NCI-H1092 (cell line): ENCODE measurements at regions not wholly inside any gene's neighbourhood (a gene's known extent, or its start where the extent isn't known, plus 50 kb on each side); places are given as distances from the start of the nearest gene placed in this dataset.
A peak's percentile ranks its signal among the peaks of the same experiment; 100 is the strongest.

Experiments used
- DNase-seq: peaks from one replicate; lab custom pipeline; 2025; lab: John Stamatoyannopoulos, UW

- peak; percentile 3 for DNase-seq
Observed at GRCh38 chr4:18388039-18388438, 366.5 kb upstream of the LCORL start.

GRCh38 chr4:18381186-18381585 is 359.6 kb upstream of the LCORL start:
- DNase-seq, result no peak

- DNase-seq, result no peak
Observed at GRCh38 chr4:18369561-18369960, 348.0 kb upstream of the LCORL start.

- peak; percentile 20 for DNase-seq
Observed at GRCh38 chr4:18366892-18367291, 345.3 kb upstream of the LCORL start.

GRCh38 chr4:18366136-18366535 is 344.6 kb upstream of the LCORL start:
- DNase-seq, result no peak

- DNase-seq, result no peak
Observed at GRCh38 chr4:18343581-18343980, 322.0 kb upstream of the LCORL start.

- no peak for DNase-seq
Observed at GRCh38 chr4:18342847-18343246, 321.3 kb upstream of the LCORL start.

GRCh38 chr4:18321956-18322530 is 300.5 kb upstream of the LCORL start:
- DNase-seq, result peak; percentile 52

- no peak for DNase-seq
Observed at GRCh38 chr4:18319431-18319830, 297.9 kb upstream of the LCORL start.

GRCh38 chr4:18318682-18319388 is 297.3 kb upstream of the LCORL start:
- DNase-seq, result peak; percentile 17

- DNase-seq, result no peak
Observed at GRCh38 chr4:18314731-18315130, 293.2 kb upstream of the LCORL start.

- no peak for DNase-seq
Observed at GRCh38 chr4:18297684-18298083, 276.1 kb upstream of the LCORL start.

GRCh38 chr4:18296411-18296810 is 274.9 kb upstream of the LCORL start:
- DNase-seq, result no peak

- DNase-seq, result no peak
Observed at GRCh38 chr4:18294846-18295245, 273.3 kb upstream of the LCORL start.

GRCh38 chr4:18294021-18294420 is 272.5 kb upstream of the LCORL start:
- DNase-seq, result no peak

GRCh38 chr4:18292411-18292810 is 270.9 kb upstream of the LCORL start:
- DNase-seq, result no peak

- DNase-seq, result no peak
Observed at GRCh38 chr4:18291981-18292380, 270.4 kb upstream of the LCORL start.

- no peak for DNase-seq
Observed at GRCh38 chr4:18291256-18291655, 269.7 kb upstream of the LCORL start.

GRCh38 chr4:18285357-18285756 is 263.8 kb upstream of the LCORL start:
- no peak for DNase-seq

- no peak for DNase-seq
Observed at GRCh38 chr4:18278244-18278643, 256.7 kb upstream of the LCORL start.

- DNase-seq, result no peak
Observed at GRCh38 chr4:18262832-18263231, 241.3 kb upstream of the LCORL start.

- DNase-seq, result no peak
Observed at GRCh38 chr4:18252052-18252451, 230.5 kb upstream of the LCORL start.

GRCh38 chr4:18250564-18250963 is 229.0 kb upstream of the LCORL start:
- no peak for DNase-seq

- no peak for DNase-seq
Observed at GRCh38 chr4:18248611-18249010, 227.1 kb upstream of the LCORL start.
